ENCODE measurements at regions not wholly inside any gene's neighbourhood (a gene's known extent, or its start where the extent isn't known, plus 50 kb on each side); places are given as distances from the start of the nearest gene placed in this dataset.

- no peak overlapping the region for H3K9ac ChIP-seq (ENCODE audit: low read length)
- H3F3A ChIP-seq (ENCODE audit: insufficient read depth, low read length): no peaks in the 10 kb centered on the region
- H3K9me3 ChIP-seq (ENCODE audit: low read length): no peaks in the 10 kb centered on the region
- no peaks in the 10 kb centered on the region for H3K9me2 ChIP-seq (ENCODE audit: low read depth, low read length)
- H3K4me3 ChIP-seq (ENCODE audit: low read depth, low read length, poor library complexity, severe bottlenecking): no peak overlapping the region
- H3K79me2 ChIP-seq (ENCODE audit: insufficient read depth, low read length): no peaks in the 10 kb centered on the region
- TF ChIP-seq EZH2 (IDR thresholded peaks at IDR 0.05; ENCODE audit: borderline replicate concordance, low read length) (no peak), CTCF (IDR thresholded peaks at IDR 0.05; ENCODE audit: low read length) (no peak)
- no peaks in the 10 kb centered on the region for H3K36me3 ChIP-seq (ENCODE audit: insufficient read depth, low read length)
- no peak overlapping the region for H2AFZ ChIP-seq (ENCODE audit: low read length)
- no peak overlapping the region for H3K27ac ChIP-seq (ENCODE audit: low read depth, low read length, poor library complexity, severe bottlenecking)
- H3K4me2 ChIP-seq (ENCODE audit: low read length): no peak overlapping the region
- no peaks in the 10 kb centered on the region for H4K20me1 ChIP-seq (ENCODE audit: insufficient read depth, low read length)
- no peaks in the 10 kb centered on the region for H3K4me1 ChIP-seq (ENCODE audit: insufficient read depth, low read length, severe bottlenecking)
- H3K27me3 ChIP-seq (ENCODE audit: insufficient read depth, low read length): no peaks in the 10 kb centered on the region
These were observed 85.6 kb upstream of the NMU start for GRCh38 chr4:55721651-55722050.

GRCh38 chr4:55722132-55722531 lies 86.0 kb upstream of the NMU start:
- TF ChIP-seq CTCF (IDR thresholded peaks at IDR 0.05; ENCODE audit: low read length) (no peak), EZH2 (IDR thresholded peaks at IDR 0.05; ENCODE audit: borderline replicate concordance, low read length) (no peak)
- H3K4me1 ChIP-seq (ENCODE audit: insufficient read depth, low read length, severe bottlenecking): no peaks in the 10 kb centered on the region
- no peaks in the 10 kb centered on the region for H3K9me2 ChIP-seq (ENCODE audit: low read depth, low read length)
- no peak overlapping the region for H2AFZ ChIP-seq (ENCODE audit: low read length)
- no peak overlapping the region for H3K4me2 ChIP-seq (ENCODE audit: low read length)
- H3K36me3 ChIP-seq (ENCODE audit: insufficient read depth, low read length): no peaks in the 10 kb centered on the region
- H3F3A ChIP-seq (ENCODE audit: insufficient read depth, low read length): no peaks in the 10 kb centered on the region
- H3K9me3 ChIP-seq (ENCODE audit: low read length): no peaks in the 10 kb centered on the region
- no peaks in the 10 kb centered on the region for H4K20me1 ChIP-seq (ENCODE audit: insufficient read depth, low read length)
- H3K27me3 ChIP-seq (ENCODE audit: insufficient read depth, low read length): no peaks in the 10 kb centered on the region
- H3K9ac ChIP-seq (ENCODE audit: low read length): no peak overlapping the region
- no peak overlapping the region for H3K27ac ChIP-seq (ENCODE audit: low read depth, low read length, poor library complexity, severe bottlenecking)
- no peaks in the 10 kb centered on the region for H3K79me2 ChIP-seq (ENCODE audit: insufficient read depth, low read length)
- H3K4me3 ChIP-seq (ENCODE audit: low read depth, low read length, poor library complexity, severe bottlenecking): no peak overlapping the region

GRCh38 chr4:55723403-55723802 lies 87.3 kb upstream of the NMU start:
- Histone ChIP-seq H3K79me2 (ENCODE audit: insufficient read depth, low read length) (no peaks in the 10 kb centered on the region), H3K27me3 (ENCODE audit: insufficient read depth, low read length) (no peaks in the 10 kb centered on the region), H3K4me3 (ENCODE audit: low read depth, low read length, poor library complexity, severe bottlenecking) (no peak overlapping the region), H3K9me3 (ENCODE audit: low read length) (no peaks in the 10 kb centered on the region), H2AFZ (ENCODE audit: low read length) (no peak overlapping the region), H3K27ac (ENCODE audit: low read depth, low read length, poor library complexity, severe bottlenecking) (no peak overlapping the region), H3K9ac (ENCODE audit: low read length) (no peak overlapping the region), H3K4me1 (ENCODE audit: insufficient read depth, low read length, severe bottlenecking) (no peaks in the 10 kb centered on the region), H3K9me2 (ENCODE audit: low read depth, low read length) (no peaks in the 10 kb centered on the region), H3F3A (ENCODE audit: insufficient read depth, low read length) (no peaks in the 10 kb centered on the region), H3K36me3 (ENCODE audit: insufficient read depth, low read length) (no peaks in the 10 kb centered on the region), H4K20me1 (ENCODE audit: insufficient read depth, low read length) (no peaks in the 10 kb centered on the region), H3K4me2 (ENCODE audit: low read length) (no peak overlapping the region)
- TF ChIP-seq CTCF (IDR thresholded peaks at IDR 0.05; ENCODE audit: low read length): no peak
- no peak for TF ChIP-seq EZH2 (IDR thresholded peaks at IDR 0.05; ENCODE audit: borderline replicate concordance, low read length)

All from OCI-LY1 (cell line).